ENCODE measurements at regions not wholly inside any gene's neighbourhood (a gene's known extent, or its start where the extent isn't known, plus 50 kb on each side); places are given as distances from the start of the nearest gene placed in this dataset.
"Not testable (repeated sequence)": the region's sequence is repeated elsewhere in the genome, so short reads cannot be mapped to it uniquely, and the experiment has no call there.

- no peak for DNase-seq
Measured at GRCh38 chr5:124206540-124206939, 539.9 kb downstream of the ZNF608 start.

DNA sequence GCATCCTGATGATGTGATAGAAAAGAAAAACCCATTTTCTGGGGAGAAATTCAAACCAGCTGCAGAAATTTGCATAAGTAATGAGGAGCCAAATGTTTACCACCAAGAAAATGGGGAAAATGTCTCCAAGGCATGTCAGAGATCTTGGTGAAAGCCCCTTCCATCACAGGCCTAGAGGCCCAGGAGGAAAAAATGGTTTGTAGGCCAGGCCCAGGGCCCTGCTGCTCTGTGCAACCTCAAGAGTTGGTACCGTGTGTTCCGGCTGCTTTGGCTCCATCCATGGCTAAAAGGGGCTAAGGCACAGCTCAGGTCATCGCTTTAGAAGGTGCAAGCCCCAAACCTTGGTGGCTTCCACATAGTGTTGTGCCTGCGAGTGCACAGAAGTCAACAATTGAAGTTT lies 543.1 kb downstream of the ZNF608 start:
- no peak for DNase-seq

DNA sequence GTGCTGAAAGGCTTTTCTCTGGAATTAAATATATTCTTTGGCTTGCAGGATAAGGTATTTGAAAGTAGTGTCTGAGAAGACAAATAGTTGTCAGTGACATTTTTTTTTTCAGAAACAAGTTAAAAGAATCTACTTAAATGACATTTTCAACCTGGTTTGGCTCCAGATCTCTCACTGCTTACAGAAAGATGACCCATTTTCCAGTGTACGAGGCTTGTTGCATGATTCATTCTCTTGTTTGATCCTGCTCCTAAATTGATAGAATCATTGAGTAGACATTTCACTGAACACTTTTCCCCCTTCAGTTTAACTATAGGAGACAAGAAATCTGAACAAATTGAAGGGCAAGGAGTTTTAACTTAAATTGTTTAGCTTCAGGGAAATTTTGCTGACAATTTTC lies 546.1 kb downstream of the ZNF608 start:
- no peak for DNase-seq

- no peak for DNase-seq
Measured at GRCh38 chr5:124199893-124200292, 546.5 kb downstream of the ZNF608 start.

- DNase-seq: no peak
Measured at GRCh38 chr5:124195411-124195810, 551.0 kb downstream of the ZNF608 start.

DNA sequence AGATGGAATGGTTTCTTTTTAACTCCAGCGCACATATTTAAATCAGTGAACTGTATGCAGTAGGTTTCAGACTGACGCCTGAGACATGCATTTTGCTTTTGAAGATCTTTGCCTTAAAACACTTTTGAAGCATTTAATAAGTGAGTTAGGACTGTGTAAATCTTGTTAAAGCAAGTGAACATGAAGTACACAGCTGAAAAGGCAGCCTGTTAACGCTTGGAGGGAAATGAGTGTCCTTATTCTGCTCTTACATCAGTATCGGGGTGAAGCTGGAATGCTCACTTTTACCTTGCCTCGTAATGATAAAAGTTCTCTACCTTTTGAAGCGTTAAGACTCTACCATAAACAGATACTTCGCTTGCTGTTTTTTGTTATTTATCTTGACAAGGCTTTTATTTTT lies 552.2 kb downstream of the ZNF608 start:
- no peak for DNase-seq

- DNase-seq: no peak
Measured at GRCh38 chr5:124193371-124193789, 553.1 kb downstream of the ZNF608 start.

- DNase-seq: no peak
Measured at GRCh38 chr5:124192716-124193115, 553.7 kb downstream of the ZNF608 start.

- no peak for DNase-seq
Measured at GRCh38 chr5:124185716-124186115, 560.7 kb downstream of the ZNF608 start.

DNA sequence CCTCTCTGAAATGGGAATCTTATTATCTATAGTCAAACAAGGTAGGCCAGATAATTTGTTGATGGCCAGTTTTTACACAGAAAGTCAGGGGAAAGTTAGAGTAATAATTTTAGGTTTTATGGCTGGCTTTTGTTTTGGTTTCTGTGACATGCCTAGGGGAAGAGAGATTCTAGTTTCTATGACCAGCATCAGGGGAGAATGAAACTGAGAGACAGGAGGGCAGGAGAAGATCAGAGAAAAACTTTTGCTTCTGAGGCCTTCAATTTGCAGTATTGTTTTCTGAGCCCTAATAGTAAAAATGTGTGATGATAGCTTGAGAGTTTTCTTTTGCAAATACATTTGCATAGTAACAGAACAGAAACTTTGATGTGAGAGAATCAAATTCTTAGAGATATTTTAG lies 564.3 kb downstream of the ZNF608 start:
- no peak for DNase-seq

DNA sequence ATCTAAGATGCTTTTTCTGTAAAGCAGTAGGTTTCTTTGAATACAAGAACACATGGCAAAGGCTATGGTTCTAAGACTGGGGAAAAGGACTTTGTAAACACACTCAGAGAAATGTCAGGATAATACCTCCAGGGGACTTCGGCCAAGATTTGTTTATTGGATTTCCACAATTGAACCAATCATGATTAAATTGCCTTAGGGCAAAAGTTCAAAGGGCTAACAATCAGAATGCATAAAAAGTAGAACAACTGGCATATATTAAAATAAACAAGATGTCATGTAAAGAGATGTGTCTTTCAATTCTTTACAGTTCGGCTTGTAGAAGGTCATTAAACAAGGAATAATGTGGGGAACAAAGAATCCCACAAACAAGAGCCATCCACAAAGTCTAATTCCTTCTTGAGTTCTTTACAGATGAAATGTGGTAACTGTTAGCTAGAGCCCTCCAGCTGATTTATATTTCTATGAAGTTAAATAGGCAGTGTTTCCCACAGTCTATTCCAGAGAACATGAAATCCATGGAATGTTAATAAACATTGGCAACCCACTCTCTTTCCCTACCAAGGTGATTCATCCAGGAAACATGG lies 565.5 kb downstream of the ZNF608 start:
- no peak for DNase-seq

DNA sequence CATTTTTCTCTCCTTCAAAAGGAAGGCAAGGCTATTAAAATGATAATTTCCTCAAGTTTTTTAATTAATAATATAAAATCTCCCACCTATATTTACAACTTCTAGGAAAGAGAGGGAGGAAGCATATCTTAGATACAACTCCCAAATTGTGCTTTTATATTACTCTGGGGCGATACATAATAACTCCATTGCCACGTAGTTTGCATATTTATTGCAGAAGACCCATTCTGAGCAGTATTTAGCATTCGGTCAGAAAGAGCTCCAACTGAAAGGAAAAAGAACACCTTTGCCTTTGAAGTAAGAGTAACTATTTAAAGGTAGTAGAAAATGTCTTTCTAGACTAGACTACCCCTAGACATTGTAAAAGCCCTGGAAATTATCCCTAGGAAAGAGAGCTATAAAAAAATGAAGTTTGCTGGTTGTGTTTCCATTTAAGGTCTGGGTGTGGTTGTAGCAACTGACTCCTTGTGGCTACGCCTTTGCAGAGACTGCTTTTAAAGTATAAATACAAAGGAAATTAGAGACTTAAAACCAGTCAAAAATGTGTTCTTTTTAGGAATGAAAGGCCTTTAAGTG lies 566.1 kb downstream of the ZNF608 start:
- DNase-seq: no peak

GRCh38 chr5:124179819-124180218 lies 566.6 kb downstream of the ZNF608 start:
- no peak for DNase-seq

- no peak for DNase-seq
Measured at GRCh38 chr5:124178050-124178449, 568.4 kb downstream of the ZNF608 start.

DNA sequence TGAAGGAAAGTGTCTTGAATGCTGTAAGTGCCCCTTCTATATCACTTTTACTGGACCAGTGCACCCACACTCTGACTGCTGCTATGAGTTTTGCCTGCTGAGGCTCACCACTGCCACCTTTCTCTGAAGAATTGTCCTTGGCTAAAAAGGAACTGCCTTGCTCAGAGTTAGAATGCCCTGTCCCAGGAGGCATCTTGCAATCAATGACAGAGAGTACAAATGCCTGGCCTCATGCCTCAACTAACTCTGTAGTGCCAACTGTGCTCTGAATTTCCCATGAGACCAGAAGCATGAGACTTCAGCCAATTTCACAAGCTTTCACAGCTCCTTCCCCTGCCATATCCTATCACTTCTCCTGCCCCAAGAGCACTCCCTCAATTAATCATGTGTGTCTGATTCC lies 569.7 kb downstream of the ZNF608 start:
- no peak for DNase-seq

DNA sequence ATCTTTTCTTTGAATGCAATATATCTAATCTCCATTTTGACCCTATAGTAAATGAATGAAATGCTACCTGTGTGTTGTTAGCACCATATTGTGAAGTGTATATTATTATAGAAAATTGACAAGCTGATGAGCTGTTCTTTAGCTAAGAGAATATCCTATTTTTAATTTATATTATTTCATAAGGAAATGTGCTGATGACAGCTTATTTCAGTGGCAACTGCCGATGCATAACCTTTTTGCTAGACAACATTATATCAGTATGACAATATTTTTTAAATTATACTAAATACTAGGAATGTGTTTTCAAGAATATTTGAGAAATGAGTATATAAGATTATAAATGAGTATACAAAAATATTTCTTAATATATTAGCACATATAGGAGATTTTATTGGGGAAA lies 573.1 kb downstream of the ZNF608 start:
- DNase-seq: no peak

- no peak for DNase-seq
Measured at GRCh38 chr5:124172389-124173003, 573.9 kb downstream of the ZNF608 start.

- not testable (repeated sequence) for DNase-seq
Measured at GRCh38 chr5:124168093-124168492, 578.3 kb downstream of the ZNF608 start.

- DNase-seq: no peak
Measured at GRCh38 chr5:124162767-124163532, 583.5 kb downstream of the ZNF608 start.

DNA sequence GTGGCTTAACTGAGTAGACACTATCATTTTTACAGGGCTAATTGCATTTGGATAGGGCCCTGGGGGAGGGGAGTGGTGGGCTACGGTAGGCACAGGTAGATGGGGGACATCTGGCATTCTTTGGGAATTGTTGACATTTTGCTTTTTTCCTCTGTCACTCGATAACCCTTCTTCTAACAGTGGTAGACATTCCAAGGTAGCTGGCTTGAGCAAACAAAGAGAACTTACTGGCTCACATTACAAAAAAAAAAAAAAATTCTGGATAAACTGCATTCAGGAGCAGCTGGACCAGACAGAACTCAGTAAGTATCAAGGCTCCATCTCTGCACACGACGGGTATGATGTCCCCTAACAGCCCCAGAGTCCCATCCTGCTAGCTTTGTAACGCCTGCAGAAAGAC lies 585.2 kb downstream of the ZNF608 start:
- DNase-seq: no peak

DNA sequence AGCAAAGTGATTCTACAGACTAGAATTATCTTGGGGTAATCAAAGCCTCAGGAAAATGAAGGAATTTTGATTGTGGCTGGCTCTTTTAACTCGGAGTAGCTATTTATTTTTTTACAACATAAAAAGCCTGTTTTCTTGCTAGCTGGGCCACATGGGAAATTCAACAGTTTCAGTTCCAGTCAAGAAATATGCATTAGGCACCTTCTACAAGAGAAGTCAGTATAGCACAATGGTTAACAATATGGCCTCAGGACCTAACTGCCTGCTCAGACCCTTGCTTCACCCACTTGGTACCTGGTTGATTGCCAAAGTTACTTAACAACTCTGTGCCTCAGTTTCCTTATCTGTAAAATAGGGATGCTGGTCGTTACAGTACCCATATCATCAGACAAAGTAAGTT lies 586.2 kb downstream of the ZNF608 start:
- no peak for DNase-seq

DNA sequence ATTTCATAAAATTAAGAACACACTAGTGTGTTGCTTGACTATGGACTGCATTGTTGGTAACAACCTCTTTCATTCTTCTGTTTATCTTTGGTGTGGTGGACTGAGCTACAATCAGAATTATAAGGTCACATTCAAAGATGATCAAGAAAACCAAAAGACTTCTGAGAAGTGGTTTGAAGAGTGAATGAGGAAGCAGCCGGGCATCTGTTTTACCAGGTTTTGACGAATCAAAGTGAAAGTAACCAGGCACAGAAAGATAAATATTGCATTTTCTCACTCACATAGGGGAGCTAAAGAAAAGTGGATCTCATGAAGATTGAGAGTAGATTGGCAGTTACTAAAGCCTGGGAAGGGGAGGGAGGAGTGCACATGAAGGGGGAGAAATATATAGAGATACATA lies 589.1 kb downstream of the ZNF608 start:
- DNase-seq: no peak

GRCh38 chr5:124156415-124156996 lies 589.9 kb downstream of the ZNF608 start:
- DNase-seq: no peak

DNA sequence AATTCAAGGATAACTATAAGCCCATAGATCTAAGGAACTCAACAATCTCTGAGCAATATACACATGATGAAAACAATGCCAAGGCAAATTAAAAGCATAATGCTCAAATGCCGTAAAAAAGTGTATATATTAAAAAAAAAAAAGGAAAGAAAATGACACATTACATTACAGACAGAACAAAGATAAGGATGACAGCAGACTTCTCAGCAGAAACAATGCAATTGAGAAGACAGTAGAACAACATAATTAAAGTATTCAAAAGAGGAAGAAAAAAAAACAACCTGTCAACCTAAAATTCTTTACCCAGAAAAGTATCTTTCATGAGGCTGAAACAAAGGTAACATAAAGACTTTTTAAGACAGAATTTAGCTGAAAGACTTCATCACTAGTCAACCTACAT lies 591.7 kb downstream of the ZNF608 start:
- no peak for DNase-seq
